ENCODE measurements at regions not wholly inside any gene's neighbourhood (a gene's known extent, or its start where the extent isn't known, plus 50 kb on each side); places are given as distances from the start of the nearest gene placed in this dataset.

DNA sequence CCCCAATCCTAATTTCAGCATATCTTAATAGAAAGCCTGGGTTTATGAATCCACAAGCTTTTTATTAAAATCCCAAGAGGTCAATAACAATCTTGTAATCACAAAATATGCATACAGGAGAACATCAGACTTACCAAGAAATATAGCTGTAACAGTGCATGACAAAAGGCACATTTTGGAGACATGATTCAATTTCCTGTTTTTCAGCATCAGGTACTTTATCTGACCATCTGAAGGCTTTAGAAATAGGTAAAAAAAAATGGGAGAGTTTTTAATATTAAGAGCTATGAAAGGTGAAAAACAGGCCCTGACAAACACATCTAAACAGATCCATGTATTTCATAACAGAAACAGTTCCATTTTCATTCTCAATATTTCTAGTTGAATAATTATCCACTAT, 89.9 kb upstream of the EFEMP1 start:
- intact Hi-C loops (cut with DNase I; ENCODE audit: low total_unique reads) (no loop called here), in situ Hi-C loops (cut with MboI; ENCODE audit: low pct_ligation_motif_present in 1 of 4, low pct_unique_long_range_greater_than_20kb in 1 of 4, low sequenced_read_pairs in 3 of 4) (no loop called here)
- H3K4me3 ChIP-seq: no peak overlapping the region
- H3K27me3 ChIP-seq: no peaks in the 10 kb centered on the region
- H3K9me3 ChIP-seq: no peaks in the 10 kb centered on the region
- no peak for DNase-seq
- H3K36me3 ChIP-seq: no peaks in the 10 kb centered on the region
- H3K27ac ChIP-seq: no peak overlapping the region
- H3K4me1 ChIP-seq: peaks cover 0 to 8% (median 3%) of the 10 kb centered on the region in 4 donors
- no peak for TF ChIP-seq POLR2AphosphoS5 (IDR thresholded peaks at IDR 0.05)

DNA sequence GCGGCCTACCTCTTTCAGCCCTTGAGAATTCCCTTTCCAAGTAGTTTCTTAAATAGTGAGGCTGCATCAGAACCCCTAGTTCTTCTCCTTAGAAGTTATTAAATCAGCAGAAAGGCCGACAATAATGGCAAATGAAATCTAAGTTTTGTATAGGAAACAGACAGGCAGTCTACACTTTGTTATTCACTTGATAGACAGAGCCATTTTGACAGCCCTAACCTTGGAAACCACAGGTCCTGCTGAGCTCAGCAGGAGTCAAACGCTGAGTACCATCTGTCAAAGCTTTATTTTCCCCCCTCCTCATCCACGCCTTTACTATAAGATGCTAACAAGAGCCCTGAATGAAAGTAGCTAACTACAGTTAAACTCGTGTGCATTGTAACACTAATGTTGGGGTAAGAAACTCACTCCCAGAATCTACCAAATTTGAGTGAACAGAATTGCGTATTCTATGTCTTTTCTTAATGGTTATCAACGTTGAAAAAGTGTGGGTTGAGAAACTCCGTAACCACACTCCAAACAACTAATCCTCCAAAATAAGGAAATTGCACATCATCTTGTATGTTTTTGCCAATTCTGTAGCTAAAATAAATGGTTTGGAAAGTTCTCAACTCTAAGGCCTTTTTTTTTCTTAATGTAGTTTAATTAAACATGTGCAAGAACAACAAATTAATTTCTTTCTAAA, 90.6 kb upstream of the EFEMP1 start:
- Histone ChIP-seq H3K4me1 (peaks cover 0 to 2% (median under 1%) of the 10 kb centered on the region in 4 donors), H3K36me3 (no peaks in the 10 kb centered on the region), H3K27ac (no peak overlapping the region), H3K4me3 (no peak overlapping the region), H3K9me3 (no peaks in the 10 kb centered on the region), H3K27me3 (no peaks in the 10 kb centered on the region)
- WGBS, 2 donors (ENCODE audit: low coverage in 1 of 2): 60 to 65% methylated on average over 8 of the region's 8 CpGs
- no peak for TF ChIP-seq EP300 (IDR thresholded peaks at IDR 0.05; ENCODE audit: low read depth)
- TF ChIP-seq, protein P1, sequence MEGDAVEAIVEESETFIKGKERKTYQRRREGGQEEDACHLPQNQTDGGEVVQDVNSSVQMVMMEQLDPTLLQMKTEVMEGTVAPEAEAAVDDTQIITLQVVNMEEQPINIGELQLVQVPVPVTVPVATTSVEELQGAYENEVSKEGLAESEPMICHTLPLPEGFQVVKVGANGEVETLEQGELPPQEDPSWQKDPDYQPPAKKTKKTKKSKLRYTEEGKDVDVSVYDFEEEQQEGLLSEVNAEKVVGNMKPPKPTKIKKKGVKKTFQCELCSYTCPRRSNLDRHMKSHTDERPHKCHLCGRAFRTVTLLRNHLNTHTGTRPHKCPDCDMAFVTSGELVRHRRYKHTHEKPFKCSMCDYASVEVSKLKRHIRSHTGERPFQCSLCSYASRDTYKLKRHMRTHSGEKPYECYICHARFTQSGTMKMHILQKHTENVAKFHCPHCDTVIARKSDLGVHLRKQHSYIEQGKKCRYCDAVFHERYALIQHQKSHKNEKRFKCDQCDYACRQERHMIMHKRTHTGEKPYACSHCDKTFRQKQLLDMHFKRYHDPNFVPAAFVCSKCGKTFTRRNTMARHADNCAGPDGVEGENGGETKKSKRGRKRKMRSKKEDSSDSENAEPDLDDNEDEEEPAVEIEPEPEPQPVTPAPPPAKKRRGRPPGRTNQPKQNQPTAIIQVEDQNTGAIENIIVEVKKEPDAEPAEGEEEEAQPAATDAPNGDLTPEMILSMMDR (IDR thresholded peaks at IDR 0.05): no peak
- TF ChIP-seq POLR2A (IDR thresholded peaks at IDR 0.05): no peak
- TF ChIP-seq POLR2AphosphoS5 (IDR thresholded peaks at IDR 0.05): no peak
- in situ Hi-C loops (cut with MboI; ENCODE audit: low pct_ligation_motif_present in 1 of 4, low pct_unique_long_range_greater_than_20kb in 1 of 4, low sequenced_read_pairs in 3 of 4): no loop called here
- DNase-seq: no peak
- intact Hi-C loops (cut with DNase I; ENCODE audit: low total_unique reads): no loop called here

DNA sequence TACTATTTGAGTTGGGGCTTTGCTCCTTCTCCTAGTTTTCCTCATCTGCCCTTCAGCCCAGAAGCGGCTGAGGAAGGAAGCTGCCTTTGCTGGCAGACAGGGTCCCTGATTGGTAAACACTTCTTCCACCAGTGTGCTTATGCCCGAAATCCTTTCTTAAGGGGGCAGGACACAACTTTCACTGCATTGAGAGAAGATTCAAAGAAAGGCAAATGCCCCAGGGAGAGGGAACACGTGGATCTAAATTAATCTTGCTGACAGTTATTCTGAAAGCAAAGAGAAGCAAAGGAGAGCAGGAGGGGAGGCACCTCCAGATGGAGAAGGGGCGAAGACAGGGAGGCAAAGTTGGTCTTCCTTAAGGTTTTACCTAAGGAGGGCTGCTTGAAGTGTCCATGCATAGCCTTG, 92.1 kb upstream of the EFEMP1 start:
- TF ChIP-seq POLR2AphosphoS5 (IDR thresholded peaks at IDR 0.05) (no peak), POLR2A (IDR thresholded peaks at IDR 0.05) (no peak), EP300 (IDR thresholded peaks at IDR 0.05; ENCODE audit: low read depth) (no peak)
- TF ChIP-seq, protein P1 (IDR thresholded peaks at IDR 0.05): no peak
- Histone ChIP-seq H3K4me1 (no peaks in the 10 kb centered on the region), H3K27me3 (no peaks in the 10 kb centered on the region), H3K9me3 (no peaks in the 10 kb centered on the region), H3K27ac (no peak overlapping the region), H3K4me3 (no peak overlapping the region), H3K36me3 (no peaks in the 10 kb centered on the region)
- 42 to 88% methylated on average over 1 to 4 of the region's 4 CpGs for WGBS, 2 donors (ENCODE audit: low coverage in 1 of 2)
- in situ Hi-C loops (cut with MboI; ENCODE audit: low pct_ligation_motif_present in 1 of 4, low pct_unique_long_range_greater_than_20kb in 1 of 4, low sequenced_read_pairs in 3 of 4) (no loop called here), intact Hi-C loops (cut with DNase I; ENCODE audit: low total_unique reads) (no loop called here)
- no peak for DNase-seq

DNA sequence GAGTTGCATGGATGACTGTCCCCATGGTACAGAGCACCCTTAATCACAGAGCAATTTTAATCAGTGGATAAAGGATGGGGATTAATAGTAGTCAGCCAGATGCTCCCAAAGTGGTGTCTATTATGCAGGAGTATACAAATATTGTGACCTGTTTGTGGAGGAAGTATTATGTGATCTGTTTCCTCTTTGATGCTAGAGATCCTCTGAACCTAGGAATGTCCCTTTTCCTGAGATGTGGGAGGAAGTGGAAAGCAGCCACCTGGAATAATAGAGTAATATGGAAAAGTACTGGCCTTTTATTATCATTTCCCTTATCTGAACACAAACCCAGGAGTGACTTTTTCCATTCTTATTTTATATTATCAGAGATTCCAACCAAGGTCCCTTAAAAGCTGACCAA, 94.2 kb upstream of the EFEMP1 start:
- H3K27ac ChIP-seq: no peak overlapping the region
- intact Hi-C loops (cut with DNase I; ENCODE audit: low total_unique reads): no loop called here
- H3K36me3 ChIP-seq: no peaks in the 10 kb centered on the region
- no peaks in the 10 kb centered on the region for H3K9me3 ChIP-seq
- no peak for DNase-seq
- TF ChIP-seq EP300 (IDR thresholded peaks at IDR 0.05; ENCODE audit: low read depth): no peak
- no peak for TF ChIP-seq POLR2A (IDR thresholded peaks at IDR 0.05)
- no peaks in the 10 kb centered on the region for H3K27me3 ChIP-seq
- in situ Hi-C loops (cut with MboI; ENCODE audit: low pct_ligation_motif_present in 1 of 4, low pct_unique_long_range_greater_than_20kb in 1 of 4, low sequenced_read_pairs in 3 of 4): no loop called here
- H3K4me1 ChIP-seq: no peaks in the 10 kb centered on the region
- H3K4me3 ChIP-seq: no peak overlapping the region

DNA sequence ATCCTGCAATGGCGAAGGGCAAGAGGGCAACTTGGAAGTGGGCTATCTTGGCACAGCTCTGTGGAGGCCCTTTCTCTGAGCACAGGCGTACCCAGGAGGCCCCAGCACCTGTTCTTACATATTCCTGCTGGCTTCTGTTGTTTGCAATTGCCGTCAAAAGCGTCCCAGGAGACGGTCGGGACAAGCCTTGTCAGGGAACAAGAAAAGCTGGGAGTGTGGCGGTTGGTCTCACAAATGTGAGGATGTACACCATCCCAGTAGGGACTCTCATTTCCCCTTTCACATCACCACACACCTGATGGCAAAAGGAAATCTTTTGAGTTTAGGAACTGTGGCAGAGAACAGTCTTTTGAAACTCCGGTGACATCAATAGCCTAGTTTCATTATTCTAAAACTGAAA, 94.7 kb upstream of the EFEMP1 start:
- 71 to 93% methylated on average over 3 to 8 of the region's 8 CpGs for WGBS, 2 donors (ENCODE audit: low coverage in 1 of 2)
- intact Hi-C loops (cut with DNase I; ENCODE audit: low total_unique reads) (no loop called here), in situ Hi-C loops (cut with MboI; ENCODE audit: low pct_ligation_motif_present in 1 of 4, low pct_unique_long_range_greater_than_20kb in 1 of 4, low sequenced_read_pairs in 3 of 4) (no loop called here)
- Histone ChIP-seq H3K27me3 (no peaks in the 10 kb centered on the region), H3K4me3 (no peak overlapping the region), H3K9me3 (no peaks in the 10 kb centered on the region), H3K4me1 (no peaks in the 10 kb centered on the region), H3K36me3 (no peaks in the 10 kb centered on the region), H3K27ac (no peak overlapping the region)
- TF ChIP-seq POLR2AphosphoS5 (IDR thresholded peaks at IDR 0.05) (no peak), POLR2A (IDR thresholded peaks at IDR 0.05) (no peak), EP300 (IDR thresholded peaks at IDR 0.05; ENCODE audit: low read depth) (no peak)
- TF ChIP-seq, protein P1 (IDR thresholded peaks at IDR 0.05): no peak
- DNase-seq: no peak

Data from transverse colon (tissue), 4 donors.